ENCODE measurements at regions not wholly inside any gene's neighbourhood (a gene's known extent, or its start where the extent isn't known, plus 50 kb on each side); places are given as distances from the start of the nearest gene placed in this dataset.

DNA sequence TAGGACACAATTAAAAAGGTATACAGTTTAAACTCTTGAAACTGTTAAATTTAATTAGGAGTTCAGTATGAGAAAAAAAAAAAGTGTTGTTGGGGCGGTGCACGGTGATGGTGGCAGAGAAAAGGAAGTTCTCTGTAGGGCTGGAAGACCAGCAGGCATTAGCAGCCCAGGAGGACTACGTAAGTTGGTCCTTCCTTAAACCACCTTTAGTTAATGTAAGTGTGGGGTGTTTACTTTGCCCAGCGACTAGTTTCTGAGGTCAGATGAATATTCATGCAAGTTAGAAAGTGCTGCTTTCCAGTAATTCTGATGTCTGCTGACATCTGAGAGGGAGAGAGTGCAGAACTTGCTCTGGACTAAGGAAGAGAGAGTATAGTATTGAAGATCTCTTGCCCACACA lies 54.9 kb downstream of the NKX2-1 start:
- Histone ChIP-seq H3K27ac (ENCODE audit: low read length) (no peak overlapping the region), H3K4me1 (ENCODE audit: control insufficient read depth, insufficient read depth, low read length) (no peaks in the 10 kb centered on the region), H3K27me3 (ENCODE audit: control insufficient read depth, insufficient read depth) (peaks cover 6% of the 10 kb centered on the region), H3K4me3 (ENCODE audit: low read length) (no peak overlapping the region), H3K9me3 (ENCODE audit: control insufficient read depth, low read length) (no peaks in the 10 kb centered on the region)
- WGBS = 84% methylated on average over 4 of the region's 4 CpGs
- DNase-seq = no peak
- ATAC-seq = no peak
- intact Hi-C loops (cut with DNase I) = no loop called here

DNA sequence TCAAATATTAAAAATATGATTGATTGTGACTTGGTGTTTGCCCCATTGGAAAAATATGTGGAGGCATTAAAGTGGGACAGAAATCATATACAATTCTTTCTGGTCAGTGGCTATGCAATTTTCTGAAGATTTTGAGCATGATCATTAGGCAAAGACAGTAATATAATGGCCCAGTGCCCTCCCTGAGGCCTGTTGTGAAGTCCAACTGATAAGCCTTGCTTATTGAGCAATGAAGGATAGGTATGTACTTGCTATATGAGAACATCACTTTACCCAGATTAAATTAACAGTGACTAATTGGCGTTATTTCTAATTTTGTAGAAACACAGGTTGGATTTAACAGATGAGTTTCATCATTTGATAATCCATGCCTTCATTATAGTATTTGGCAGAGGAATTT lies 57.1 kb downstream of the NKX2-1 start:
- Histone ChIP-seq H3K27ac (ENCODE audit: low read length) (no peak overlapping the region), H3K4me3 (ENCODE audit: low read length) (no peak overlapping the region), H3K9me3 (ENCODE audit: control insufficient read depth, low read length) (no peaks in the 10 kb centered on the region), H3K4me1 (ENCODE audit: control insufficient read depth, insufficient read depth, low read length) (no peaks in the 10 kb centered on the region), H3K27me3 (ENCODE audit: control insufficient read depth, insufficient read depth) (peaks cover 6% of the 10 kb centered on the region)
- DNase-seq (no peak), ATAC-seq (no peak)
- WGBS = 77% methylated on average over 1 of the region's 1 CpG
- intact Hi-C loops (cut with DNase I) = no loop called here

DNA sequence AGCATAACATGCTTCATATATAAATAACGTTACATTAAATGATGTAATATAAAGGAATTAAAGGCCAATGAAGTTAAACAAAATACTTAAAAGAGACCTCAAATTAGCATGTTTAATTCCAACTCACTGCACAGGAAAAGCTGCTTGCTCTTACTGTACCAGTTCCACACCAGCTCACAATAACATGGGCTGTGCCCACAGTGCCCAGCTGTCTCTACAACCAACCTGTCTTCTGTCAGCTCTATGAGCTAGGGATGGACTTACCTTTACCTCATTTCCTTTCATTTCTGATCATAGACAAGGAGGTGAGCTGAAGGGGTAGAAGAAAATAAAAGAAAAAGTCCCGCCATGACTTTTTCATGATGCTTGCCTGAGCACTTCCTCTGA lies 64.8 kb downstream of the NKX2-1 start:
- H3K27ac ChIP-seq (ENCODE audit: low read length) = no peak overlapping the region
- H3K27me3 ChIP-seq (ENCODE audit: control insufficient read depth, insufficient read depth) = peaks cover 1% of the 10 kb centered on the region
- intact Hi-C loops (cut with DNase I) = no loop called here
- DNase-seq (no peak), ATAC-seq (no peak)
- H3K4me3 ChIP-seq (ENCODE audit: low read length) = no peak overlapping the region
- no peaks in the 10 kb centered on the region for H3K9me3 ChIP-seq (ENCODE audit: control insufficient read depth, low read length)
- no peaks in the 10 kb centered on the region for H3K4me1 ChIP-seq (ENCODE audit: control insufficient read depth, insufficient read depth, low read length)
- 58% methylated on average over 2 of the region's 2 CpGs for WGBS

DNA sequence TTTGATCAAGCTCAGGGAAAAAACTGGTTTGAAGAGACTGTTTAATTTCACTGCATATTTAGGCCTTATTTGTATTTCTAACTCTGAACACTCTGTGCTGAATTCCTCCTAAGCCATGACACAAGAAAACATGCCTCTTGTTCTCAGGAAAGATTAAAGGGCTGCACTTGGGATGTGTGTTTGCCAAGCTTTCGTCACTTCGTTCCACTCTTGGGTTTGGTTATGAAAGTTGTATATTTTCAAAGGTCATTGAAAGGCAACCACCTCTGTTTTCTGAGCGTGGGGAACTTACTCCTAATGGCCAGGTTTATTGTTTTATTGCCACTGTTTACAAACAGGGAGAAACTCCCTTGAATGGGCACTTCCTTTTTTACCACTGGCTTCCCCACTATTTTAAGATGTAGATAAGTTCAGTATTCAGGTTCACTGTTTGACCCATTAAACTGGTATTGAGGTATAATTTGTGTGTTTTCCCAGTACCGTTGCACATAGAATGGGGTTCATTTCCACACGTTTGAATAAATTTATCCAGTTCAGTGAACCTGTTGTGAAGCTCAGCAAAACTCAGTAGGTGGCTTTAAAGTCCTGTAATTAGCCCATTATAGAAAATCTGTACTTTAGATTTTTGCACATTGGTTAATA lies 65.3 kb downstream of the NKX2-1 start:
- intact Hi-C loops (cut with DNase I) = no loop called here

DNA sequence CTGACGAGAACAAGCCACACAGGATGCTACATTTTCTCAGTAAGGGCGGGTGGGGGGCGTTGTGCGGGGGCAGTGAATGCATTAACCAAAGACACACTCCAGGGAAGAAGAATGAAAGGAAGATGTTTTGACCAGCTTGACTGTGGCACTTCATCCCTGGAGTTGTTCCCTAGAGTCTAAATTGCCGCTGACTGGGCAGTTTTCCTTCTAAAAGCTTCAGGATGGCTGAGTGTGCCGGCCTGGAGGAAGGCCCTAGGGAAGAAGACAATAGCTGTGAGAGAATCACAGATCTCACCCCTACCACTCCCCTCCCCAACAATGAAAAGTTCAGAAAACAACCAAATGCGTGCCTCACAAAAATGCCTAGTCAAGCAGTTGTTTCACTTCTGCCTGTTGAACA lies 67.2 kb downstream of the NKX2-1 start:
- Histone ChIP-seq H3K4me3 (ENCODE audit: low read length) (no peak overlapping the region), H3K27ac (ENCODE audit: low read length) (no peak overlapping the region), H3K4me1 (ENCODE audit: control insufficient read depth, insufficient read depth, low read length) (no peaks in the 10 kb centered on the region), H3K27me3 (ENCODE audit: control insufficient read depth, insufficient read depth) (no peaks in the 10 kb centered on the region), H3K9me3 (ENCODE audit: control insufficient read depth, low read length) (no peaks in the 10 kb centered on the region)
- ATAC-seq (no peak), DNase-seq (no peak)
- intact Hi-C loops (cut with DNase I) = no loop called here
- WGBS = 49% methylated on average over 7 of the region's 7 CpGs

More for the DNA sequence above, 65.3 kb downstream of the NKX2-1 start:
- DNase-seq (no peak), ATAC-seq (no peak)
- H3K27ac ChIP-seq (ENCODE audit: low read length) = no peak overlapping the region
- H3K9me3 ChIP-seq (ENCODE audit: control insufficient read depth, low read length) = no peaks in the 10 kb centered on the region
- no peaks in the 10 kb centered on the region for H3K27me3 ChIP-seq (ENCODE audit: control insufficient read depth, insufficient read depth)
- no peak overlapping the region for H3K4me3 ChIP-seq (ENCODE audit: low read length)
- H3K4me1 ChIP-seq (ENCODE audit: control insufficient read depth, insufficient read depth, low read length) = no peaks in the 10 kb centered on the region
- WGBS = 53% methylated on average over 5 of the region's 5 CpGs

- Histone ChIP-seq H3K27me3 (ENCODE audit: control insufficient read depth, insufficient read depth) (no peaks in the 10 kb centered on the region), H3K27ac (ENCODE audit: low read length) (no peak overlapping the region), H3K9me3 (ENCODE audit: control insufficient read depth, low read length) (no peaks in the 10 kb centered on the region), H3K4me3 (ENCODE audit: low read length) (no peak overlapping the region), H3K4me1 (ENCODE audit: control insufficient read depth, insufficient read depth, low read length) (no peaks in the 10 kb centered on the region)
- ATAC-seq (peak in 1 of 2 donors; percentile 41), DNase-seq (no peak)
- intact Hi-C loops (cut with DNase I) = no loop called here
- WGBS = 66% methylated on average over 8 of the region's 8 CpGs
Measured at GRCh38 chr14:36451310-36452065, 68.5 kb downstream of the NKX2-1 start.

DNA sequence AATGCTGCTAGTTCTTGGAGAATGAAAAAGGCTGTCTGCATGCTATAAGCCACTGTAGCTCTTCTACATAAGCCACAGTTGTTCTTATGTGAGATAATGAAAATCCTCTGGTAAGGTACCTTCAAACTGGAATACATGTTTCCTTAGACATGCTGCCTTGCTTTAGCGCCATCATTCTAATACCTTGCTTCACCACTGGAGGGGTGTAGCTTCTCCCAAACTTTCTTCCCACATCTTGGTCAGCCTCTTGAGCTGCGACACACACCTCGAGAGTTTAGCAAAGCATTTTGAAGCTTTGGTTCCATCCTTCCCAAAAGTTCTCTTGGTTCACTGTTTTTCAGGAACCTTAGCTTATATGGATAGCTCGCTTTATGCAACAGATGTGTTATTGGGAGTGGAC lies 69.5 kb downstream of the NKX2-1 start:
- Histone ChIP-seq H3K4me1 (ENCODE audit: control insufficient read depth, insufficient read depth, low read length) (no peaks in the 10 kb centered on the region), H3K27me3 (ENCODE audit: control insufficient read depth, insufficient read depth) (no peaks in the 10 kb centered on the region), H3K27ac (ENCODE audit: low read length) (no peak overlapping the region), H3K4me3 (ENCODE audit: low read length) (no peak overlapping the region), H3K9me3 (ENCODE audit: control insufficient read depth, low read length) (no peaks in the 10 kb centered on the region)
- ATAC-seq = no peak
- no peak for DNase-seq
- WGBS = 84% methylated on average over 4 of the region's 4 CpGs
- intact Hi-C loops (cut with DNase I) = no loop called here

DNA sequence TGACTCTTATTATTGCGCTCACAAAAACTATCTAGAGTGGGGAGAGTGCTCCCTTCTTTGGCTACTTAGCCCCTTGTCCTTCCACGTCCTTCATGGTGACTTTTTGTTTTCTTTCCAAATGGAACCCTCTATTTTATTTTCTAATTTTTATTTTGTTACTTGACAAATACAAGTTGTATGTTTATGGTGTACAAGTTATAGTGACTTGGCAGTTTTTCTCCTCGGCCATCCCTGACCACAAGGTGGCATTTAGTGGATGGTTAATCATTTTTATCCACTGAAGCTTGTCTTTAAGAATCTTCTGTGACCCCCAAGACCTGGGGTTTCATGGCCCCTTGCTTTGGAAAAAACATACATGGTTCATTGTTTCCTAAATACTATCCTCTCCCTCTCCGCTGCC lies 70.1 kb downstream of the NKX2-1 start:
- WGBS = 82% methylated on average over 4 of the region's 4 CpGs

DNA sequence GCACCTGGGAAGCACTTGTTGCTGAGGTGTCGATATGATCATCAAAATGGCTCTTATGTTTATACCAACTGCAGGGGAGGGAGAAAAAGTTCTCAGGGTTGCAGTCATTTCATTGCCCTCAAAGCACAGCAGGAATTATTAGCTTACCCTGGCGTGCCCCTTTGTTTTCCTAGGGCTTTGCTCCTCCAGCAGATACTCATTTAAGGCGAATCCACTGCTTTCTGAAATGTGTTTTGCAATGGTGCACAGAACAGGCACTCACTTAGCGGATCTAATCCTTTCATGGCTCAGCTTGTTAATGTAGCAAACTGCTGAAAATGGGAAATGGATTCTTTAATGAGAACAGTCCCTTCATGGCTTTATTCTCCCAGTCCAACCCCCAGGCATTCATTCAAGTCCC lies 76.7 kb downstream of the NKX2-1 start:
- no peak for DNase-seq
- Histone ChIP-seq H3K27ac (ENCODE audit: low read length) (no peak overlapping the region), H3K9me3 (ENCODE audit: control insufficient read depth, low read length) (no peaks in the 10 kb centered on the region), H3K4me3 (ENCODE audit: low read length) (no peak overlapping the region), H3K27me3 (ENCODE audit: control insufficient read depth, insufficient read depth) (no peaks in the 10 kb centered on the region), H3K4me1 (ENCODE audit: control insufficient read depth, insufficient read depth, low read length) (no peaks in the 10 kb centered on the region)
- WGBS = 47% methylated on average over 4 of the region's 4 CpGs
- intact Hi-C loops (cut with DNase I) = no loop called here
- no peak for ATAC-seq

More for the DNA sequence above, 70.1 kb downstream of the NKX2-1 start:
- DNase-seq (no peak), ATAC-seq (no peak)
- H3K4me3 ChIP-seq (ENCODE audit: low read length) = no peak overlapping the region
- intact Hi-C loops (cut with DNase I) = no loop called here
- H3K27me3 ChIP-seq (ENCODE audit: control insufficient read depth, insufficient read depth) = no peaks in the 10 kb centered on the region
- H3K9me3 ChIP-seq (ENCODE audit: control insufficient read depth, low read length) = no peaks in the 10 kb centered on the region
- H3K4me1 ChIP-seq (ENCODE audit: control insufficient read depth, insufficient read depth, low read length) = no peaks in the 10 kb centered on the region
- H3K27ac ChIP-seq (ENCODE audit: low read length) = no peak overlapping the region

DNA sequence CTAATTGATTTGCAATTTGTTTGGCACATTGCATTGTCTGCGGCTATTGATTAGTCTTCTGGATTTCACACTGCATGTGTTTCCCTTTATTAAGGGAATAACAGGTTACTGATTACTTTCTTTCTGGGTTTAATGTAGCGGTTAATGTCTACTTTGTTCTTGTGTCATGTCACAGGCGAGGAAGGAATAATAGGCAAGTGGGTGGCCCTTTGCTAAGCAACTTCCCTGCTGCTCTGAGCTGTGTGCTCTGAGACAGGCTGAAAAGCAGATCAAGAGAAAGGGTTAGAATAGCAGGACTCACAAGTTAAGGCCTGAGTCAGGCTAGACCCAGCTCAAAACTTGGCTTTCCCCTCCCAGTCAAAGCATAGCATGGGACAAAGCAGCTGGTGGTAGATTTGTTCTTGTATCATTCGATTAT lies 77.2 kb downstream of the NKX2-1 start:
- intact Hi-C loops (cut with DNase I) = no loop called here
- H3K9me3 ChIP-seq (ENCODE audit: control insufficient read depth, low read length) = no peaks in the 10 kb centered on the region
- 60% methylated on average over 4 of the region's 4 CpGs for WGBS
- H3K4me1 ChIP-seq (ENCODE audit: control insufficient read depth, insufficient read depth, low read length) = no peaks in the 10 kb centered on the region
- no peaks in the 10 kb centered on the region for H3K27me3 ChIP-seq (ENCODE audit: control insufficient read depth, insufficient read depth)
- no peak overlapping the region for H3K27ac ChIP-seq (ENCODE audit: low read length)
- ATAC-seq = no peak
- no peak overlapping the region for H3K4me3 ChIP-seq (ENCODE audit: low read length)
- no peak for DNase-seq

DNA sequence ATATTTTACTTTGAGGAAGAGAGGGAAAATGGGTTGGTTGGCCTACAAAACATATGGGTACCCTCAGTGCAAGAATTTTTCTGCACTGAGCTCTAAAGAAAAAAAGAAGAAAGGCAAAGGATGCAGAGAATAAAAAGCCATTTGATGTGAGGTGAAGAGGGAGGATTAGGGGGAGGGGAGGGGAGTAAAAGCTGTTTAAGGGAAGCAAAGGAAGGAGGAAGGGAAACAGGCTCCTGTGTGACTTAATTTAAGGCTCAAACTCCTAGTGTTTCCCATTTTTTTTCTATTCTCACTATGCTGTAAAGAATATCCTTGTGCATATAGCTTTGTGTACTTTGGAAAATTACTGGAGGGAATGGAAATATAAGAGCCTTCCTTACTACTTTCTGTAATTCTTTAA lies 78.7 kb downstream of the NKX2-1 start:
- no peaks in the 10 kb centered on the region for H3K9me3 ChIP-seq (ENCODE audit: control insufficient read depth, low read length)
- no peaks in the 10 kb centered on the region for H3K27me3 ChIP-seq (ENCODE audit: control insufficient read depth, insufficient read depth)
- H3K4me1 ChIP-seq (ENCODE audit: control insufficient read depth, insufficient read depth, low read length) = no peaks in the 10 kb centered on the region
- ATAC-seq (no peak), DNase-seq (no peak)
- H3K27ac ChIP-seq (ENCODE audit: low read length) = no peak overlapping the region
- H3K4me3 ChIP-seq (ENCODE audit: low read length) = no peak overlapping the region
- intact Hi-C loops (cut with DNase I) = no loop called here
